OCI-LY3 (cell line): ENCODE measurements at regions not wholly inside any gene's neighbourhood (a gene's known extent, or its start where the extent isn't known, plus 50 kb on each side); places are given as distances from the start of the nearest gene placed in this dataset.
"Not testable (repeated sequence)": the region's sequence is repeated elsewhere in the genome, so short reads cannot be mapped to it uniquely, and the experiment has no call there.

Experiments
- H2AFZ ChIP-seq: fragments of 200-600, 300-600 bp; shearing (Covaris generic); 2 replicates; pipeline ENCODE4 v1.6.0; 2014; ENCODE audit warnings: antibody characterized with exemption, low read depth, low read length
- H3K27ac ChIP-seq: fragments of 200-600, 300-600 bp; sonication (generic); 2 replicates; pipeline ENCODE4 v1.5.1; 2014; ENCODE audit warnings: mild to moderate bottlenecking, low read length, moderate library complexity, mixed read lengths
- H3K27me3 ChIP-seq: fragments of 200-600, 300-600 bp; sonication (generic); 2 replicates; pipeline ENCODE4 v1.6.1; 2014; ENCODE audit warnings: low read depth, low read length, mixed read lengths
- H3K36me3 ChIP-seq: fragments of 200-600, 300-600 bp; sonication (generic); replicated peaks from 2 replicates; pipeline ENCODE3; 2014; ENCODE audit warnings: low read depth, low read length, mixed read lengths
- H3K4me1 ChIP-seq: fragments of 300-600, 200-600 bp; sonication (generic); 2 replicates; pipeline ENCODE4 v1.6.1; 2014; ENCODE audit warnings: low read length, mixed read lengths
- H3K4me2 ChIP-seq: fragments of 200-600, 300-600 bp; sonication (generic); 2 replicates; pipeline ENCODE4 v1.6.1; 2014; ENCODE audit warnings: low read length, mixed read lengths
- H3K4me3 ChIP-seq: fragments of 300-600, 200-600 bp; sonication (generic); 2 replicates; pipeline ENCODE4 v1.5.1; 2014; ENCODE audit warnings: antibody characterized with exemption, mild to moderate bottlenecking, low read length, moderate library complexity
- H3K79me2 ChIP-seq: fragments of 300-600, 200-600 bp; shearing (Covaris generic); 2 replicates; pipeline ENCODE4 v1.6.1; 2014; ENCODE audit warnings: mild to moderate bottlenecking, low read length, mixed read lengths
- H3K9ac ChIP-seq: fragments of 300-600, 200-600 bp; shearing (Covaris generic); 2 replicates; pipeline ENCODE4 v1.6.0; 2014; ENCODE audit warnings: mild to moderate bottlenecking, low read length, moderate library complexity
- H3K9me3 ChIP-seq: fragments of 200-600, 300-600 bp; shearing (Covaris generic); 2 replicates; pipeline ENCODE4 v1.6.1; 2014; ENCODE audit warnings: low read length, mixed read lengths; ENCODE audit not compliant: insufficient read depth
- H4K20me1 ChIP-seq: fragments of 200-600, 300-600 bp; sonication (generic); 2 replicates; pipeline ENCODE4 v1.6.1; 2016; ENCODE audit warnings: low read length, mixed read lengths; ENCODE audit not compliant: insufficient read depth
- EZH2phosphoT487 ChIP-seq: fragments of 200-600 bp; shearing (Covaris generic); IDR thresholded peaks from 2 replicates; pipeline ENCODE4 v1.6.1; 2018; ENCODE audit warnings: antibody characterized with exemption, mixed run types, low read depth
- TF ChIP-seq, protein P1 (sequence below): fragments of 200-600, 300-600 bp; sonication (generic); IDR thresholded peaks from 2 replicates; pipeline ENCODE4 v1.5.1; 2014; ENCODE audit warnings: antibody characterized with exemption, low read length, low read depth

DNA sequence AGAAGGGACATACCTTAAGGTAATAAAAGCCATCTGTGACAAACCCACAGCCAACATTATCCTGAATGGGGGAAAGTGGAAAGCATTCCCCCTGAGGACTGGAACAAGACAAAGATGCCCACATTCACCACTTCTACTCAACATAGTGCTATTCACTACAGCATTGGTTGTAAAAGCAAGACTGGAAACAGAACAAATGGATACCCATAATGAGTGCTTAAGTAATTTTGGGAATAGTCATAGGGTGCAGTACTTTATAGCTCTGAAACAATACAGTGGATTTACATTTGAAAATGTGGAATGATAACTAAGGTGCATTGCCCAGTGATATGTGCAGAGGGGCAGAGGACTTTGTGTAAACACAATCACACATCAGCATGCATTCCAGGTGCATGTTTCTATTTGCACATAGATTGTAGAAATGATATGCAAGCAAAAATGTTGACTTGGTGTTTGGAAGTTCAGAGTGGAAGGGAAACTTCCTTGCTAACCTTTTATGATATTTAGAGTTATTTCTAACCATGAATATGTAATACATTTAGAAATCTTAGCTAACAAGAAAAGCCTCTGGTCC is 112.3 kb downstream of the IGLL1 start:
- TF ChIP-seq EZH2phosphoT487 = no peak
- TF ChIP-seq, protein P1, sequence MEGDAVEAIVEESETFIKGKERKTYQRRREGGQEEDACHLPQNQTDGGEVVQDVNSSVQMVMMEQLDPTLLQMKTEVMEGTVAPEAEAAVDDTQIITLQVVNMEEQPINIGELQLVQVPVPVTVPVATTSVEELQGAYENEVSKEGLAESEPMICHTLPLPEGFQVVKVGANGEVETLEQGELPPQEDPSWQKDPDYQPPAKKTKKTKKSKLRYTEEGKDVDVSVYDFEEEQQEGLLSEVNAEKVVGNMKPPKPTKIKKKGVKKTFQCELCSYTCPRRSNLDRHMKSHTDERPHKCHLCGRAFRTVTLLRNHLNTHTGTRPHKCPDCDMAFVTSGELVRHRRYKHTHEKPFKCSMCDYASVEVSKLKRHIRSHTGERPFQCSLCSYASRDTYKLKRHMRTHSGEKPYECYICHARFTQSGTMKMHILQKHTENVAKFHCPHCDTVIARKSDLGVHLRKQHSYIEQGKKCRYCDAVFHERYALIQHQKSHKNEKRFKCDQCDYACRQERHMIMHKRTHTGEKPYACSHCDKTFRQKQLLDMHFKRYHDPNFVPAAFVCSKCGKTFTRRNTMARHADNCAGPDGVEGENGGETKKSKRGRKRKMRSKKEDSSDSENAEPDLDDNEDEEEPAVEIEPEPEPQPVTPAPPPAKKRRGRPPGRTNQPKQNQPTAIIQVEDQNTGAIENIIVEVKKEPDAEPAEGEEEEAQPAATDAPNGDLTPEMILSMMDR = no peak
- Histone ChIP-seq H3K79me2 (no peaks in the 10 kb centered on the region), H3K36me3 (no peaks in the 10 kb centered on the region), H3K9me3 (no peaks in the 10 kb centered on the region), H3K4me2 (no peak overlapping the region), H3K9ac (no peak overlapping the region), H3K4me3 (no peak overlapping the region), H3K27me3 (peaks cover 24% of the 10 kb centered on the region), H4K20me1 (no peaks in the 10 kb centered on the region), H3K4me1 (no peaks in the 10 kb centered on the region), H2AFZ (no peak overlapping the region), H3K27ac (no peak overlapping the region)

DNA sequence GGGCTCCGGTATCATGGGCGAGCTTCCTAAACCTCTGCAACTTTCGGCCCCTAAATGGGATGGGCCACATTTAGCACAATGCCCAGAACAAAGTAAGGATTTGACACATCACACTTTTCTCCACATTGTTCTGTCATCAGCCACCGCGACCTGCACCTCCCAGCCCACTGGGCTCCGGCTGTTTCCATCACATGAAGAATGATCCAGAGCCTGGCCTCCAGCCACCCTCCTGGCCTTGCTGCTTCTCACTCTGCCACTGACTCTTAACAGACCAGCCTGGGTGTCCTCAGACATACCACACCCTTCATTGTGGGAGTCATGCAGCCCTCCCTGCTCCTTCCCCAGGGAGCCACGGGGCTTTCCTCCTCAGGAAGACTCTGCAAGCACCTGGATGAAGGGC is 113.7 kb downstream of the IGLL1 start:
- Histone ChIP-seq H3K79me2 (no peaks in the 10 kb centered on the region), H3K27ac (no peak overlapping the region), H3K4me3 (no peak overlapping the region), H3K27me3 (peaks cover 29% of the 10 kb centered on the region), H3K36me3 (no peaks in the 10 kb centered on the region), H4K20me1 (no peaks in the 10 kb centered on the region), H3K9ac (no peak overlapping the region), H3K4me1 (no peaks in the 10 kb centered on the region), H3K9me3 (no peaks in the 10 kb centered on the region), H3K4me2 (no peak overlapping the region), H2AFZ (no peak overlapping the region)
- no peak for TF ChIP-seq EZH2phosphoT487
- TF ChIP-seq, protein P1 = no peak

DNA sequence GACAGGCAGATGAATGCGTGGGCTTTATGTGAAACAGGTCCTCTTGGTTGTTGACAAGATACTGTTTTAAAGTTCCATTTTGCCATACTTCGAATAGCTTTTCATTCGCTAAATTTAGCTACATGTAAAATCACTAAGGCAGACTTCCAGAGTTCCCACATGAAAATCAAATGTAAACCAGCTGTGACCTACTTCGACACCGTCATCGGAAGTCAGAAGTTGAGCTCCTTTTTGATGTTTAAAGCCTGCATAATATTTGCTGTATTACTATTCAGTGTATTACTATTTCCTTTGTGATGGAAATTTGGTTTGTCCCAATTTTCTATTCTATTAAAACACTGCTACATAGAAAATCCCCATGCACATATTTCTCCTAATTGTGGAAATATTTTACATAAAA is 115.3 kb downstream of the IGLL1 start:
- not testable (repeated sequence) for H3K27ac ChIP-seq, H3K4me3 ChIP-seq, H3K36me3 ChIP-seq, H4K20me1 ChIP-seq, H3K9me3 ChIP-seq, H3K4me1 ChIP-seq, H3K4me2 ChIP-seq, H2AFZ ChIP-seq, H3K9ac ChIP-seq, H3K79me2 ChIP-seq
- peaks cover 29% of the 10 kb centered on the region for H3K27me3 ChIP-seq

DNA sequence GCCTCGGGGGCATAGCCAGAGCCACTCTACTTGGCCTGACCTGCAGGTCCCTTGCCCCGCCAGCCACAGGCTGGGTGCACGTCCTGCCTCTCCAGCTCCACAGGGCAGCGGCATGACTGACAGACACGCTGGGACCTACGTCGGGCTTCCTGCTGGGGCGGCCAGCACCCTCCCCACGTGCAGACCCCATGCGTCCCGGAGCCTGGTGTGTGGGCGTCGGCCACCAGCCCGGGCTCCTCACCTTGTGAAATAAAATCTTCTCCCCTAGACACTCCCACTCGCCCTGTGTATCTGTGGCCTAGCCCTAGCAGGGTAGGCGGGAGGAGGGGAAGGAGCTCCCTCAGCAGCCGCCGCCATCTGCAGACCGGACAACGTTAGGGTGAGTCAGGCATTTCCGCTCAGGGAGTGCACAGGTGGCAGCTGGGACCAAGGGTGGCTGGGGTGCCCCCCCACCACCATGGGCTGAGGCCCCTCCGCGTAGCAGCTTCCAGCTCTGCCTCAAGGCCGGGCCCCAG is 119.5 kb downstream of the IGLL1 start:
- H3K4me1 ChIP-seq, H3K9ac ChIP-seq, H3K27ac ChIP-seq, H3K4me2 ChIP-seq, H3K4me3 ChIP-seq, H3K36me3 ChIP-seq, H3K9me3 ChIP-seq, H3K79me2 ChIP-seq, H4K20me1 ChIP-seq, H2AFZ ChIP-seq: not testable (repeated sequence)
- H3K27me3 ChIP-seq = peaks cover 26% of the 10 kb centered on the region

DNA sequence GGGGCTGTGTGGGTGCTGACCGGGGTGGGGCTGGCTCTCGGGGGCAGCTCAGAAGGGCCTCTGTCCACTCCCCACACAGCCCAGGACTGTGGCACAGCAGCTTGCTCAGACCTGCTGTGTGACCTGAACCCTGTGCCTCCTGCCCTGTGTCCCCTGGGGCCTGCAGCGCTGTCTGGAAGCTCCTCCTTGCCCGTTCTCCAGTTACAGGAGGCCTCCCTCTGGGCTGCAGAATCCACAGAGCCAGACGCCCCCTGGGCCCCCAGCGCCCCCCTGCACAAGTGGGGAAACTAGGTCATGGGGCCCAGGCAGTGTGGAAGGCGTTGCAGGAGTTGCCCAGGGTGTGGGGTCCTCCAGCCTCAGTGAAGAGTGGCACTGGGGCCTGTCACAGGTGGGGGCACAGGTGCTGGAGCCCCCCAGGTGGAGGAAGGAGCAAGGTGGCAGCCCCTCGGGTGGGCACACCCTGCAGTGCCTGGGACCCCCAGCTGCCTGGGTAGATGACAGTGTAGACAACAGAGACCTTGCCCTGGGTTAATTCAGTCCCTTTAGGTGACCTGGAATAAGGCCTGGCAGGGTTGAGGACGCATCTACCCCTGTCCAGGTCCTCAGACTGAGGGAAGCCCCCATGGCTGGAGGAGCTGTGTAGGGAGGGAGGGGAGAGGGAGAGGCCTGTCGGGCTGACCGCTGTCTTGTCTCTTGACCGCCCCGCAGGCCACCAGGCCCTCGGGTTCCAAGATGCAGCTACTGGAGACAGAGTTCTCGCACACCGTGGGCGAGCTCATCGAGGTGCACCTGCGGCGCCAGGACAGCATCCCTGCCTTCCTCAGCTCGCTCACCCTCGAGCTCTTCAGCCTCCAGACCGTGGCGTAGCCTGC is 120.2 kb downstream of the IGLL1 start:
- not testable (repeated sequence) for H3K9me3 ChIP-seq, H3K9ac ChIP-seq, H4K20me1 ChIP-seq, H3K27ac ChIP-seq, H3K4me2 ChIP-seq, H2AFZ ChIP-seq, H3K4me1 ChIP-seq, H3K79me2 ChIP-seq, H3K36me3 ChIP-seq, H3K4me3 ChIP-seq
- H3K27me3 ChIP-seq = peaks cover 25% of the 10 kb centered on the region
